GM06990 (cell line): ENCODE measurements at regions not wholly inside any gene's neighbourhood (a gene's known extent, or its start where the extent isn't known, plus 50 kb on each side); places are given as distances from the start of the nearest gene placed in this dataset.
A peak's percentile ranks its signal among the peaks of the same experiment; 100 is the strongest.

ENCODE experiments used
- DNase-seq: peaks from one replicate; pipeline ENCODE4 v3.0.0-alpha.2; 2011; ENCODE audit not compliant: insufficient read length; ENCODE audit errors: extremely low read depth
- H3K27me3 ChIP-seq: replicated peaks from 2 replicates; pipeline ENCODE4 v1.6.0; 2011; ENCODE audit warnings: low read length; ENCODE audit not compliant: control insufficient read depth, insufficient read depth
- H3K36me3 ChIP-seq: 2 replicates; pipeline ENCODE4 v1.5.1; 2011; ENCODE audit warnings: low read length; ENCODE audit not compliant: control insufficient read depth, insufficient read depth
- H3K4me3 ChIP-seq: replicated peaks from 2 replicates; pipeline ENCODE4 v1.5.1; 2011; ENCODE audit warnings: low read depth, mild to moderate bottlenecking, control low read depth, low read length
- CTCF ChIP-seq: IDR thresholded peaks from 2 replicates; pipeline ENCODE4 v1.5.1; 2011; ENCODE audit warnings: low read length, control low read depth, mild to moderate bottlenecking, inconsistent platforms; ENCODE audit not compliant: insufficient read depth, poor library complexity, severe bottlenecking

- no peak for DNase-seq
- H3K4me3 ChIP-seq: no peak overlapping the region
- no peaks in the 10 kb centered on the region; the same call in none of the 2 replicates for H3K27me3 ChIP-seq
- no peaks in the 10 kb centered on the region for H3K36me3 ChIP-seq
- TF ChIP-seq CTCF: no peak
These were observed 517.1 kb upstream of the RAB6C start for GRCh38 chr2:129462349-129462748.

- H3K27me3 ChIP-seq: no peaks in the 10 kb centered on the region; the same call in none of the 2 replicates
- TF ChIP-seq CTCF: no peak
- H3K4me3 ChIP-seq: no peak overlapping the region
- no peak for DNase-seq
- H3K36me3 ChIP-seq: no peaks in the 10 kb centered on the region
These were observed 516.5 kb upstream of the RAB6C start for GRCh38 chr2:129462967-129463366.

DNA sequence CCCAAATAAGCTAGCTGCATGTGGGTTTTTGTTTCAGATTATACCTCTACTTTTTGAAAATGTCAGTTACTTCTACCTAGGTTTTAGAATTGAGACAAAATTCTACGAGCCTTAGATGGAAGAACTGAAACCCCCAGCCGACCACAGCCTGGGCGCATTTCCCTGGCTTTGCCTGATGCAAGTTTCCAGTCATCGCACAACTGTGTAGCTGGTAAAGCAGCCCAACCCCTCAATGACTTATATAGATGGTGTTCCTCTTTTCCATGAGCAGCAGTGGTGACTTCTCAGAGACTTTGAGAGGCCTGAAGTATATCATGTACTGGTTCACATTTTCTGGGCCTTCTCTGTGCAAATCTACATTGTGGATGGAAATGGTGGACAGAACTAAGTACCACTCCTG, 515.4 kb upstream of the RAB6C start:
- DNase-seq: peak; percentile 30
- Histone ChIP-seq H3K36me3 (no peaks in the 10 kb centered on the region), H3K4me3 (no peak overlapping the region), H3K27me3 (no peaks in the 10 kb centered on the region; the same call in none of the 2 replicates)
- TF ChIP-seq CTCF: no peak

GRCh38 chr2:129464631-129465030, 514.8 kb upstream of the RAB6C start:
- Histone ChIP-seq H3K36me3 (no peaks in the 10 kb centered on the region), H3K27me3 (no peaks in the 10 kb centered on the region; the same call in none of the 2 replicates), H3K4me3 (no peak overlapping the region)
- TF ChIP-seq CTCF: no peak
- DNase-seq: no peak

GRCh38 chr2:129465045-129465444, 514.4 kb upstream of the RAB6C start:
- Histone ChIP-seq H3K27me3 (no peaks in the 10 kb centered on the region; the same call in none of the 2 replicates), H3K36me3 (no peaks in the 10 kb centered on the region), H3K4me3 (no peak overlapping the region)
- TF ChIP-seq CTCF: no peak
- no peak for DNase-seq

GRCh38 chr2:129466389-129466788, 513.1 kb upstream of the RAB6C start:
- DNase-seq: no peak
- H3K36me3 ChIP-seq: no peaks in the 10 kb centered on the region
- no peak overlapping the region for H3K4me3 ChIP-seq
- TF ChIP-seq CTCF: no peak
- H3K27me3 ChIP-seq: no peaks in the 10 kb centered on the region; the same call in none of the 2 replicates
